Inferior parietal cortex (tissue), 1 donor: ENCODE measurements at regions not wholly inside any gene's neighbourhood (a gene's known extent, or its start where the extent isn't known, plus 50 kb on each side); places are given as distances from the start of the nearest gene placed in this dataset.
"Not testable (repeated sequence)": the region's sequence is repeated elsewhere in the genome, so short reads cannot be mapped to it uniquely, and the experiment has no call there.

Experiments used
- DNase-seq: peaks from one replicate; pipeline ENCODE4 v3.0.0-alpha.2; 2016; ENCODE audit errors: extremely low spot score

DNA sequence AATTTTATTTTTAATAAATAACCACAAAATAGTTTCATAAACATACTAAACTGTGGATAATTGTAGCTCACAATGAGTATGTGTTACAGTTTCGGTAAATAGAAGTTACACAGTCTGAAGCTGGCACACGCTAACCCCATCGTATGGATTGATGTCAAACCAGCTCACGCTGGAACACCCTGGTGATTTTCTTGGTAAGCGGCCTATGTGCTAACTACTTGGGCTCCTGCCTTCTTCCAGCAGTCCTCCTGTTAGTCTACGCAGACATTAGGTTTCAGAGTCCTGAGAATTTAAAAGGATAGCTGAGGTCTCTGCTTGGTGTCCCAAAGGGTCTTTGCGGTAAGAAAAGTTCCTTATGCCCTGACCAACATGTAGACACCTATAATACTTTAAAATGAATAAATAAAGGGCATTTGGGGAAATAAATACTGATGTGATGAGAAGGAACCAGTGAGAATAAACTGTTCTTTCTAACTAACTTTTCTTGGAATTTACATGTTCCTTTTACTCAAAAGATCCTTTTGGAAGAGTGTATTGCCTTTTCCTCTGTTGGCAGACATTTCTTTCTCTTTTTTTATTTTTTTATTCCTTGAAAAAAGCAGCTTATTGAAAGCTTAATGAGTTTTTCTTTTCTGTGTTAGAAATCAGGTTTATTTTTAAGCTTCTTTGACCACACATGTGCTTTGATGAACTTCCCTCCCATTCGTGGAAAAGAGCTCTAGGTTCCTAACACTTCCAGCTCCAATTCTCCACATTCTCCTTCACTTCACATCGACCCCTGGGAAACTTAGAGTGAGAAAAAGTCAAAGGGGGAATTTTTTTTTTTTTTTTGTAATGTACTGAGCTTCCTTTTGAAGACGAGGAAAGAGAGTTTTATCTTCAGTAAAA lies 322.2 kb downstream of the IRS1 start:
- no peak for DNase-seq

GRCh38 chr2:226475650-226476049 lies 324.0 kb downstream of the IRS1 start:
- no peak for DNase-seq

- DNase-seq: no peak
Observed at GRCh38 chr2:226474131-226474530, 325.5 kb downstream of the IRS1 start.

DNA sequence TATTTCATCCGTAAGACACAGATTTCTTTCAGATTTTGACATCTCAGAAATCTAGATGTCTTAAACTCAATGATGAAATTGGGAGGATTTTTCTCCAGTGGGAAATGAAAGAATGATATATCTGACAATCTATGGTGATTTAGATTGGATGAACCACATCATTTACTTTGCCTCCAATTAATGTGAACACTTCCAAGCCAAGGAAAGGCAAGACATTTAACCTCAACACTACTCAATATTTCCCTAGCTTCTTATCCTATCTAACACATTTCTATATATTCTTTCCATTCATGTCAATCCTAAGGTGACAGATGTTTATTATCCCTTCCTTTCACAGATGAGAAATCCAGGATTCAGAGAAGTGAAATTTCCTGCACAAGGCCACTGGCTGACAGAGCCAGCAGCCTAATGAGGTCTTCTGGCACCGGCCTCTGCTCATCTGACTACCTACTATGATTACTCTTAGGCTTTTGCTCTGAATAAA lies 327.6 kb downstream of the IRS1 start:
- DNase-seq: no peak

GRCh38 chr2:226467633-226468032 lies 332.0 kb downstream of the IRS1 start:
- DNase-seq: no peak

- DNase-seq: no peak
Observed at GRCh38 chr2:226467221-226467620, 332.4 kb downstream of the IRS1 start.

DNA sequence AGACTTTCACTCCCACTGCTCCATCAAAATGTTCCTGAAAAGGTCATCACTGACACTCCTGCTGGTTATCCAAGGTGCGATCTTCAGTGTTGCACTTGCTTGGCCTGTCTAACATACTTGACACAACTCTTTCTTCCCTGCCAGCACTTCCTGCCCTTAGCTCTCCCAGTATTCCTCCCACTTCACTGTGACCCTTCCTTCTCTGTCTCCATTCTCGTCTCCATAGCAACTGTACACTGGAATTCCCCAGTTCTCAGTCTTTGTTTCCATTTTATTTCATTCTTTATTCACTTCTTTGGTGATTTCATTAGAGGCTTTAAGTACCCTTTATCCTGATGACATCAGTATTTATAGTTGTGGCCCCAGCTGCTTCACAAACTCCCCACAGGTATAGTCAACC lies 333.0 kb downstream of the IRS1 start:
- no peak for DNase-seq

DNA sequence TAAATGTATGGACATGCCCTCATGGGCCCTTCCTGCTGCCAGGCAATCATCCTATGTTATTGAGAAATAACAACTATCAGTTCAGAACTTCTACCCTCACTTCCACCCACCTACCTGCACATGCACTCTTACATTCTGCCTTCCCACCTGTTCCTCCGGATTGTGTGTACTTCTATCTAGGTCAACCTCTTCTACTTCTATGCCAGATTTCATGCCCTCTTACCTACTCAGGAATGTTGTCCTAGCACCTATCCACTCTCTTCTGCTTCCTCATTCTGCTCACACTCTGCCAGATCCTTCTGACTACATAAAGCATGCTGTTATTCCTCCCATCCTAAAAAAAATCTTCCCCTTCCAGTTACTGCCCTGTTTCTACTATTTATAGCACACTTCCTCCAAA lies 333.5 kb downstream of the IRS1 start:
- no peak for DNase-seq

- DNase-seq: no peak
Observed at GRCh38 chr2:226464380-226464779, 335.2 kb downstream of the IRS1 start.

GRCh38 chr2:226463154-226463553 lies 336.5 kb downstream of the IRS1 start:
- no peak for DNase-seq

- no peak for DNase-seq
Observed at GRCh38 chr2:226461981-226462380, 337.6 kb downstream of the IRS1 start.

- DNase-seq: not testable (repeated sequence)
Observed at GRCh38 chr2:226456144-226456543, 343.5 kb downstream of the IRS1 start.

- no peak for DNase-seq
Observed at GRCh38 chr2:226452768-226453167, 346.9 kb downstream of the IRS1 start.

GRCh38 chr2:226451486-226451885 lies 348.1 kb downstream of the IRS1 start:
- no peak for DNase-seq

DNA sequence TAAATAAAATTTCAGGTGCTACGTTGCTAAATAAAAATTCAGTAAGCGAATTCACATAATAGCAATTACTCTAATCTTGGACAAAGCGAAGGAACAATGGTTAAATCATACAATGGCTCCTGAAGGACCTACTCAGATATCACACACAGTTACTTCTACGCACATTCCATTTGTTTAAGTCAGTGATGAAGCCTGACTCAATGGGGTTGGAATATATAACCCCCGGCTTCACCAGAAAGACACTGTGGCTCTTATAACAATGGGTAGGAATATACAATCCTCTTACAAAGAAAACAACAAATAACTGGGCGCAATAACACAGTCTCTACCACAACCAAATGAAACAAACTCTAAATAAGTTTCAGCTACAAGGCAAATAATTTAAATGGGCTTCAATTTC lies 349.5 kb downstream of the IRS1 start:
- DNase-seq: no peak

- no peak for DNase-seq
Observed at GRCh38 chr2:226447338-226448300, 352.0 kb downstream of the IRS1 start.

DNA sequence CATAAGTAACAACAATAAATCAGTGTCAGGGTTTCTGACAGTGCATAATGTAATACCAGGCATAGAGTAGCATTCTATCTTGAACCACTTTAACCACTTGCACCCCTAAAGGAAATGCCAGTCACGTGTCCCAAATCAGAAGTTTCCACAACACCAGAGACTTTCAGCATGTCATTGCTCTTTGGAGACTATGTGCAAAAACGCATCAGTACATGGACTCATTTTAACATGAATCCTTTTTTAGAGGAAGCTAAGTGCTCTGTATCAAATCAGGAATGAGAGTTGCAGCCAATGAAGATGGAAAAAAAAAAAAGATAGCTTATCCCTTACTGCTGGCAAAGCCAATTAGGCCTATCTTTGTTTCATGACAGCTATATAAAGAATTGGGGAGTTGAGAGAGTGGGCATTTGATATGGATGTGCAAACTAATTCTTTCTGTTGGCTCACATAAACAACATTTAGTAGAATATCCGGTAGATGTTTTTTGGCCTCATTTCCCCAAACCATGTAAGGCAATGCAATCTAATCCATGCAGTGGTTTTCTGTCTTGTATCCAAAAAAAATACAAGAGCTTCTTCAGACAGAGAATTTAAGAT lies 353.1 kb downstream of the IRS1 start:
- no peak for DNase-seq

GRCh38 chr2:226445216-226445861 lies 354.3 kb downstream of the IRS1 start:
- no peak for DNase-seq

DNA sequence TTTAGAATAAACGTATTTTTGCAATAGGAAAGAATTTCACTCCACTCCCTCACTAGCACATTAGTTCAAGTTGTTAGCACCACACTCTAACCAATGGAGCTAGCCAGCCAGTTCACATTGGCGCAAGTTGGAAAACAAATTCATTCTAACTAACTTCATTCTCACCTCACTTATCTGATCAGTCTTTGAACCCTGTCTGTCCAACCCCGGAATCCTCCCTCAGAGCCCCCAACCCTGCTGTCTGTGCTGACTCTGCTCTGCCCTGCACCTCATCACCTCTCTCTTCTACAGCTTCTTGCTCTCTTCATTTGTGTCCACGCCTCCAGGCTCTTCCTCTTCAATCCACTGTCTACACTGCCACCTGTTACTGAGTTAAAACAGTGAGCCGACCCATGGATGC lies 356.5 kb downstream of the IRS1 start:
- DNase-seq: no peak

DNA sequence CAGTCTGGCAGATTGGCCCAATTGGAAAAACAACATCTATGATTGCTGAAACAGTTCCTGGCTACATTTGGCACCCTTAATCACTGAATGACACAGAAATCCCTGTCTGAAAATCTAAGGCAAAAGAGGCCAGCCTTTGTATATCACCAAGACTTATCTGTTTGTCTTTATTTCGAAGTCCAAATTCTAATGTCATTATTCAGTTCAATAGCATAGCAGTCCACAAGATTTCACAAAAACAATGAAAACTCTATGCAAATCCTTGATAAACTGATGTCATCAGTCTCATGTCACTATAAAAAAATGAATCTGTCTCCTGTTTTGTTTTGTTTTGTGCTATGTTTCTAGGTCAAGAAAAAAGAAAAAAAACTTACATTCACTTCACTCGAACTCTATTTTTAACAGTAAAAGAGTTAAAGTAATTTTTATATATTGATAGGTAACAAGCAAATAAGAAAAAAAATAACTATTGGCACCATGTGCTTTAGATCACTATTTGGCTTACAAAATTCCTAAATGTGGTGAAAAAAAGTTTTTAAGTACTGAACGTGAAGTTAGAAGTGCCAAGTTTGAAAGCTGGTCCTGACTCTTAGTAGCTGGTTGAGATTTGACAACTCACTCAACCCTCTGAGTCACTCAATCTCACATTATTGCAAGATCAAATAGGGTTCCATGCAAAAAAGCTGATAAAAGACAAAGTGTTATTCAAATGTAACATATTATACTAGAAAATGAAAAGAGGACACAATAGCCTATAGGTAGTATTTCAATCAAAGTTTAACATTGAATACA lies 359.3 kb downstream of the IRS1 start:
- DNase-seq: no peak

DNA sequence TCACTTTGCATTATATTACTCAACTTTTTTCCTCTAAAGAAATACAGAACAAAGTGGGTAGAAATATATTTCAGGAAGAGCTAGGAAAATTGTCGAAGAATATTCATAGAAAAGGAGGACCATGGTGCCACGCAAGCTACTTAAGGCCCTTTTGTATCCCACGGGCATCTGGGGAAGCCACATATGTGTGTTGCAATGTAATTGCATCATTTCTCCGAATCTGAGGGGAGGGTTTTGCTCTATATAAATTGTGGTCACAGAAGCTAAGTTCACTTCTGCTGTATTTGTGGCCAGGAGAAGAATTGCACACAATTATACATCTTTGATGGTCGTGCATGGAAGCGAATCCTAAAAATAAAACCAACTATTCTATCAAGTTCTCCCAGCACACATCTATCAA lies 360.3 kb downstream of the IRS1 start:
- DNase-seq: no peak
